ENCODE measurements at regions not wholly inside any gene's neighbourhood (a gene's known extent, or its start where the extent isn't known, plus 50 kb on each side); places are given as distances from the start of the nearest gene placed in this dataset.
A peak's percentile ranks its signal among the peaks of the same experiment; 100 is the strongest.

DNA sequence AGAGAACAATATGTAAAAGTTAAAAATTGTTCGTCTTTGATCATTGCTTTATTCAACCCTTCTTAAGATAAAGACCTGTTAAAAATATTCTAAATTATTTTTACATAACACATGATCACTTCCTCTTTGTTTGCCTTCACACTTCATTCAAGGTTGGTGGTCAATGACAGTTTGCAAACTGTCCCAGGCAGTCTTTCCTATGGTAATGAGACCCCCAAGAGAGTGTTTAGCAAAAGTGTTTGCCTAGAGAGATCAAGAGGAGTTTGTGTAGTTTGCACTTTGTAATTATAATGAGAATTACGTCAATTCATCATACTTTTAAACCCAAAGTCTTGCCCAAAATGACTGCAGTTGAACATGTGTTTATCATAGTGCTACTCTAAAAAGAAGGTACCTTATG lies 77.2 kb upstream of the ABCA12 start:
- CTCF ChIA-PET, result no interaction called here
- POLR2A ChIA-PET, result no interaction called here
- ATAC-seq, result no peak

DNA sequence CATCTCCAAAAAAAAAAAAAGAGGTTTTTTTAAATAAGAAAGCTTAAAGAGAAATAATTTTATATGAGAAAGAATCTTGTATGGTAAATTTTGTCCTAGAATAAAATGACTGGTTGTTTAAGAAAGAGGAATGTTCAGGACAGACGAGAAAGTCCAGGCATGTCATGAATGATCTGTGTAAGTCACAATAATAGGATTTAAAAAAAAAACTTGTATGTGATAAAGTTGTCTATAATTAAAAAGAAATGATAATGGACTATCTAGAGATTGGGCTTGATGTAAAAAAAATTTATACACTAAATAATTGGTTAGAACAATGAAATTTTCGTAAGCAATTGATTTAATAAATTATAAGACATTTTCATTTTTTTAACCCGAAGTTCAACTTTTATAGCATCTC lies 71.7 kb upstream of the ABCA12 start:
- Histone ChIP-seq H3K9me2 (ENCODE audit: insufficient read depth) (no peaks in the 10 kb centered on the region), H3K27me3 (ENCODE audit: insufficient read depth, low read length) (no peaks in the 10 kb centered on the region), H3K36me3 (ENCODE audit: control insufficient read depth in 1 of 2, insufficient read depth in 2 of 2, low read length in 2 of 2) (no peaks in the 10 kb centered on the region), H3K9me3 (ENCODE audit: control insufficient read depth in 1 of 2, insufficient read depth in 1 of 2, low read depth in 1 of 2, low read length in 2 of 2) (no peaks in the 10 kb centered on the region; a peak in 2 of 4 replicates), H3K27ac (ENCODE audit: low read depth, low read length) (no peak overlapping the region), H3K4me1 (ENCODE audit: control insufficient read depth in 1 of 2, insufficient read depth in 2 of 2, low read length in 2 of 2) (no peaks in the 10 kb centered on the region), H4K20me1 (ENCODE audit: insufficient read depth) (no peaks in the 10 kb centered on the region), H3K79me2 (ENCODE audit: insufficient read depth, low read length) (no peaks in the 10 kb centered on the region), H2AFZ (ENCODE audit: low read depth, low read length, poor library complexity, severe bottlenecking) (no peak overlapping the region), H3K4me3 (replicated peaks in 1 of 2; ENCODE audit: low read depth in 1 of 2, low read length in 2 of 2) (no peak overlapping the region), H3K9ac (ENCODE audit: low read length) (no peak overlapping the region), H3K4me2 (ENCODE audit: low read length) (no peak overlapping the region)
- intact Hi-C loops (cut with micrococcal nuclease), result no loop called here
- peak; percentile 2 for DNase-seq (ENCODE audit: low read depth, low spot score)
- no TSS peak for BruUV-seq (replicated peaks)
- RAD21 ChIA-PET (ENCODE audit: low non-redundant PET in 1 of 2, low total read pairs in 2 of 2, uncharacterized antibody in 2 of 2, unreplicated experiment in 2 of 2), result no interaction called here
- no peak for TF ChIP-seq EZH2 (IDR thresholded peaks at IDR 0.05)
- no peak for TF ChIP-seq EZH2phosphoT487 (IDR thresholded peaks at IDR 0.05; ENCODE audit: borderline replicate concordance)
- no peak for TF ChIP-seq POLR2AphosphoS5 (IDR thresholded peaks at IDR 0.05; ENCODE audit: low read depth, low read length)
- TF ChIP-seq ZFX (IDR thresholded peaks at IDR 0.05), result no peak
- no peak for TF ChIP-seq YY1 (IDR thresholded peaks at IDR 0.05; ENCODE audit: extremely low read depth, insufficient replicate concordance, low read depth, low read length)
- TF ChIP-seq, protein P1, sequence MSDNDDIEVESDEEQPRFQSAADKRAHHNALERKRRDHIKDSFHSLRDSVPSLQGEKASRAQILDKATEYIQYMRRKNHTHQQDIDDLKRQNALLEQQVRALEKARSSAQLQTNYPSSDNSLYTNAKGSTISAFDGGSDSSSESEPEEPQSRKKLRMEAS (IDR thresholded peaks at IDR 0.05), result no peak
- no peak for TF ChIP-seq RAD21 (IDR thresholded peaks at IDR 0.05; ENCODE audit: low read depth)
- TF ChIP-seq ELF1 (IDR thresholded peaks at IDR 0.05; ENCODE audit: borderline replicate concordance, low read depth), result no peak
- TF ChIP-seq, protein P2, sequence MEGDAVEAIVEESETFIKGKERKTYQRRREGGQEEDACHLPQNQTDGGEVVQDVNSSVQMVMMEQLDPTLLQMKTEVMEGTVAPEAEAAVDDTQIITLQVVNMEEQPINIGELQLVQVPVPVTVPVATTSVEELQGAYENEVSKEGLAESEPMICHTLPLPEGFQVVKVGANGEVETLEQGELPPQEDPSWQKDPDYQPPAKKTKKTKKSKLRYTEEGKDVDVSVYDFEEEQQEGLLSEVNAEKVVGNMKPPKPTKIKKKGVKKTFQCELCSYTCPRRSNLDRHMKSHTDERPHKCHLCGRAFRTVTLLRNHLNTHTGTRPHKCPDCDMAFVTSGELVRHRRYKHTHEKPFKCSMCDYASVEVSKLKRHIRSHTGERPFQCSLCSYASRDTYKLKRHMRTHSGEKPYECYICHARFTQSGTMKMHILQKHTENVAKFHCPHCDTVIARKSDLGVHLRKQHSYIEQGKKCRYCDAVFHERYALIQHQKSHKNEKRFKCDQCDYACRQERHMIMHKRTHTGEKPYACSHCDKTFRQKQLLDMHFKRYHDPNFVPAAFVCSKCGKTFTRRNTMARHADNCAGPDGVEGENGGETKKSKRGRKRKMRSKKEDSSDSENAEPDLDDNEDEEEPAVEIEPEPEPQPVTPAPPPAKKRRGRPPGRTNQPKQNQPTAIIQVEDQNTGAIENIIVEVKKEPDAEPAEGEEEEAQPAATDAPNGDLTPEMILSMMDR (IDR thresholded peaks at IDR 0.05 in 2 of 3, conservative IDR thresholded peaks at IDR 0.05 in 1 of 3; ENCODE audit: borderline replicate concordance in 1 of 3, insufficient read depth in 1 of 3, low read depth in 2 of 3, low read length in 2 of 3), result no peak
- TF ChIP-seq, protein P3, sequence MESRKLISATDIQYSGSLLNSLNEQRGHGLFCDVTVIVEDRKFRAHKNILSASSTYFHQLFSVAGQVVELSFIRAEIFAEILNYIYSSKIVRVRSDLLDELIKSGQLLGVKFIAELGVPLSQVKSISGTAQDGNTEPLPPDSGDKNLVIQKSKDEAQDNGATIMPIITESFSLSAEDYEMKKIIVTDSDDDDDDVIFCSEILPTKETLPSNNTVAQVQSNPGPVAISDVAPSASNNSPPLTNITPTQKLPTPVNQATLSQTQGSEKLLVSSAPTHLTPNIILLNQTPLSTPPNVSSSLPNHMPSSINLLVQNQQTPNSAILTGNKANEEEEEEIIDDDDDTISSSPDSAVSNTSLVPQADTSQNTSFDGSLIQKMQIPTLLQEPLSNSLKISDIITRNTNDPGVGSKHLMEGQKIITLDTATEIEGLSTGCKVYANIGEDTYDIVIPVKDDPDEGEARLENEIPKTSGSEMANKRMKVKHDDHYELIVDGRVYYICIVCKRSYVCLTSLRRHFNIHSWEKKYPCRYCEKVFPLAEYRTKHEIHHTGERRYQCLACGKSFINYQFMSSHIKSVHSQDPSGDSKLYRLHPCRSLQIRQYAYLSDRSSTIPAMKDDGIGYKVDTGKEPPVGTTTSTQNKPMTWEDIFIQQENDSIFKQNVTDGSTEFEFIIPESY (IDR thresholded peaks at IDR 0.05; ENCODE audit: extremely low read depth, insufficient replicate concordance, low read length), result no peak
- TF ChIP-seq SRF (IDR thresholded peaks at IDR 0.05; ENCODE audit: low read depth), result no peak
- no peak for TF ChIP-seq SP1 (IDR thresholded peaks at IDR 0.05; ENCODE audit: low read depth)
- no peak for TF ChIP-seq JUND (IDR thresholded peaks at IDR 0.05)
- POLR2A ChIA-PET, result no interaction called here
- no peak for ATAC-seq
- CTCF ChIA-PET, result no interaction called here

More for the DNA sequence above, 77.2 kb upstream of the ABCA12 start:
- H3K4me2 ChIP-seq (ENCODE audit: low read length), result no peak overlapping the region
- TF ChIP-seq ELF1 (IDR thresholded peaks at IDR 0.05; ENCODE audit: borderline replicate concordance, low read depth) (no peak), POLR2A (IDR thresholded peaks at IDR 0.05; ENCODE audit: borderline replicate concordance, extremely low read depth, insufficient read depth, insufficient read length) (no peak), CEBPB (IDR thresholded peaks at IDR 0.05; ENCODE audit: low read depth) (no peak), RAD21 (IDR thresholded peaks at IDR 0.05; ENCODE audit: low read depth) (no peak), SIN3A (IDR thresholded peaks at IDR 0.05; ENCODE audit: low read depth) (no peak), EZH2phosphoT487 (IDR thresholded peaks at IDR 0.05; ENCODE audit: borderline replicate concordance) (no peak), YY1 (IDR thresholded peaks at IDR 0.05; ENCODE audit: extremely low read depth, insufficient replicate concordance, low read depth, low read length) (no peak), SP1 (IDR thresholded peaks at IDR 0.05; ENCODE audit: low read depth) (no peak)
- H3K27me3 ChIP-seq (ENCODE audit: insufficient read depth, low read length), result no peaks in the 10 kb centered on the region
- BruUV-seq (replicated peaks), result no TSS peak
- H3K27ac ChIP-seq (ENCODE audit: low read depth, low read length), result no peak overlapping the region
- H3K4me1 ChIP-seq (ENCODE audit: control insufficient read depth in 1 of 2, insufficient read depth in 2 of 2, low read length in 2 of 2), result no peaks in the 10 kb centered on the region
- no peaks in the 10 kb centered on the region for H4K20me1 ChIP-seq (ENCODE audit: insufficient read depth)
- intact Hi-C loops (cut with micrococcal nuclease), result no loop called here
- no peak overlapping the region for H2AFZ ChIP-seq (ENCODE audit: low read depth, low read length, poor library complexity, severe bottlenecking)
- DNase-seq (ENCODE audit: low read depth, low spot score), result no peak
- H3K9me3 ChIP-seq (ENCODE audit: control insufficient read depth in 1 of 2, insufficient read depth in 1 of 2, low read depth in 1 of 2, low read length in 2 of 2), result no peaks in the 10 kb centered on the region; a peak in 1 of 4 replicates
- H3K9ac ChIP-seq (ENCODE audit: low read length), result no peak overlapping the region
- no peaks in the 10 kb centered on the region for H3K36me3 ChIP-seq (ENCODE audit: control insufficient read depth in 1 of 2, insufficient read depth in 2 of 2, low read length in 2 of 2)
- H3K4me3 ChIP-seq (replicated peaks in 1 of 2; ENCODE audit: low read depth in 1 of 2, low read length in 2 of 2), result no peak overlapping the region
- H3K79me2 ChIP-seq (ENCODE audit: insufficient read depth, low read length), result no peaks in the 10 kb centered on the region
- RAD21 ChIA-PET (ENCODE audit: low non-redundant PET in 1 of 2, low total read pairs in 2 of 2, uncharacterized antibody in 2 of 2, unreplicated experiment in 2 of 2), result no interaction called here
- H3K9me2 ChIP-seq (ENCODE audit: insufficient read depth), result no peaks in the 10 kb centered on the region
